GM19438 (cell line): ENCODE measurements at regions not wholly inside any gene's neighbourhood (a gene's known extent, or its start where the extent isn't known, plus 50 kb on each side); places are given as distances from the start of the nearest gene placed in this dataset.
"Not testable (repeated sequence)": the region's sequence is repeated elsewhere in the genome, so short reads cannot be mapped to it uniquely, and the experiment has no call there.

Experiments used
- ATAC-seq: cut with Tn5 transposase; IDR thresholded peaks from one replicate; pipeline ENCODE4 v1.9.1; 2021; ENCODE audit warnings: low read depth; ENCODE audit not compliant: unreplicated experiment

- ATAC-seq: no peak
Measured at GRCh38 chr17:71480099-71480498, 640.7 kb upstream of the SOX9 start.

GRCh38 chr17:71482625-71483024 lies 638.2 kb upstream of the SOX9 start:
- no peak for ATAC-seq

- no peak for ATAC-seq
Measured at GRCh38 chr17:71484546-71484945, 636.3 kb upstream of the SOX9 start.

- no peak for ATAC-seq
Measured at GRCh38 chr17:71485426-71485825, 635.4 kb upstream of the SOX9 start.

- ATAC-seq: no peak
Measured at GRCh38 chr17:71486261-71486660, 634.6 kb upstream of the SOX9 start.

- no peak for ATAC-seq
Measured at GRCh38 chr17:71488851-71489250, 632.0 kb upstream of the SOX9 start.

GRCh38 chr17:71494062-71494855 lies 626.6 kb upstream of the SOX9 start:
- no peak for ATAC-seq

GRCh38 chr17:71495420-71495819 lies 625.4 kb upstream of the SOX9 start:
- no peak for ATAC-seq

GRCh38 chr17:71496552-71496951 lies 624.3 kb upstream of the SOX9 start:
- ATAC-seq: no peak

GRCh38 chr17:71500761-71501555 lies 619.9 kb upstream of the SOX9 start:
- ATAC-seq: no peak

GRCh38 chr17:71501711-71502110 lies 619.1 kb upstream of the SOX9 start:
- no peak for ATAC-seq

GRCh38 chr17:71502443-71502842 lies 618.4 kb upstream of the SOX9 start:
- no peak for ATAC-seq

GRCh38 chr17:71503710-71504465 lies 616.9 kb upstream of the SOX9 start:
- no peak for ATAC-seq

- ATAC-seq: no peak
Measured at GRCh38 chr17:71505200-71505599, 615.6 kb upstream of the SOX9 start.

GRCh38 chr17:71505981-71506380 lies 614.8 kb upstream of the SOX9 start:
- no peak for ATAC-seq

GRCh38 chr17:71511266-71511995 lies 609.4 kb upstream of the SOX9 start:
- ATAC-seq: no peak

- not testable (repeated sequence) for ATAC-seq
Measured at GRCh38 chr17:71513725-71514124, 607.1 kb upstream of the SOX9 start.

- no peak for ATAC-seq
Measured at GRCh38 chr17:71516149-71516548, 604.7 kb upstream of the SOX9 start.

- ATAC-seq: no peak
Measured at GRCh38 chr17:71519285-71519684, 601.5 kb upstream of the SOX9 start.

GRCh38 chr17:71521724-71522123 lies 599.1 kb upstream of the SOX9 start:
- no peak for ATAC-seq

GRCh38 chr17:71522383-71522782 lies 598.4 kb upstream of the SOX9 start:
- no peak for ATAC-seq
